Gastrocnemius medialis (tissue), 4 donors: ENCODE measurements at regions not wholly inside any gene's neighbourhood (a gene's known extent, or its start where the extent isn't known, plus 50 kb on each side); places are given as distances from the start of the nearest gene placed in this dataset.

Source experiments
- POLR2A ChIP-seq, 2 donors: fragments of 450-650 bp; IDR thresholded peaks; one replicate each; pipeline ENCODE4 v1.6.1; 2017; ENCODE audit warnings: antibody characterized with exemption in 2 of 2, mild to moderate bottlenecking in 2 of 2, moderate library complexity in 2 of 2
- TF ChIP-seq, protein P1 (sequence below), 5 experiments: fragments of 450-650 bp in 3 of 5; fragments of 200-600 bp in 2 of 5; sonication (generic) in 2 of 5; IDR thresholded peaks in 4 of 5; conservative IDR thresholded peaks in 1 of 5; 1 replicate in 4 of 5; 2 replicates in 1 of 5; pipeline ENCODE4 v1.5.1; 2016 to 2019; ENCODE audit warnings: antibody characterized with exemption in 5 of 5, mild to moderate bottlenecking in 3 of 5, moderate library complexity in 3 of 5

DNA sequence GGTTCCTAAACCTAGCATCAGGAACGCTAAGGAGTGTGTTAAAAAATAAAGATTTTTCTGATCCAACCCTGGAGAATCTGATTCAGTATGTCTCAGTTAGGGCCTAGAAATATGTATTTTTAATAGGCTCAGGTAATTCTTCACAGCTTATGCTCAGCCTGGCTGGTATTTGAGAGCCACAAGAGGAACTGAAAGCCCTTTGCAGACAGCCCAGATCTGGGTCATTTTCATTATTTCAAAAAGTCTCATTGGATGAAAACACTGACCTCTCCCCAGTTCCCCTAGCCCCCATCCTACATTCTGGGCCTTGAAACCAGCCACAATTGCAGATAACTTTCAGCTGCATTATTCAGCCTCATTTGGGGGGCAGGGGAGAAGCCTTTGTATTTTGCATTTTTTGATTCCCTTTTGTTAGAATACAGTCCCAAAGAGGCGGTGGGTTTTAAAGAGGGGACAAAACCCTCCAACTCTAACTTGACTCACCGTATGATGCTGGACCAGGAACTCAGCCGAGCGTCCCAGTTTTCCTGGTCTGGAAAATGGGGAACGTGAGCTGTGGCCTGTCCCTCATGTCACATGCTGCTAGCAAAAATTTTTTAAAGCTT, 66.0 kb upstream of the LARGE1 start:
- TF ChIP-seq, protein P1, sequence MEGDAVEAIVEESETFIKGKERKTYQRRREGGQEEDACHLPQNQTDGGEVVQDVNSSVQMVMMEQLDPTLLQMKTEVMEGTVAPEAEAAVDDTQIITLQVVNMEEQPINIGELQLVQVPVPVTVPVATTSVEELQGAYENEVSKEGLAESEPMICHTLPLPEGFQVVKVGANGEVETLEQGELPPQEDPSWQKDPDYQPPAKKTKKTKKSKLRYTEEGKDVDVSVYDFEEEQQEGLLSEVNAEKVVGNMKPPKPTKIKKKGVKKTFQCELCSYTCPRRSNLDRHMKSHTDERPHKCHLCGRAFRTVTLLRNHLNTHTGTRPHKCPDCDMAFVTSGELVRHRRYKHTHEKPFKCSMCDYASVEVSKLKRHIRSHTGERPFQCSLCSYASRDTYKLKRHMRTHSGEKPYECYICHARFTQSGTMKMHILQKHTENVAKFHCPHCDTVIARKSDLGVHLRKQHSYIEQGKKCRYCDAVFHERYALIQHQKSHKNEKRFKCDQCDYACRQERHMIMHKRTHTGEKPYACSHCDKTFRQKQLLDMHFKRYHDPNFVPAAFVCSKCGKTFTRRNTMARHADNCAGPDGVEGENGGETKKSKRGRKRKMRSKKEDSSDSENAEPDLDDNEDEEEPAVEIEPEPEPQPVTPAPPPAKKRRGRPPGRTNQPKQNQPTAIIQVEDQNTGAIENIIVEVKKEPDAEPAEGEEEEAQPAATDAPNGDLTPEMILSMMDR (IDR thresholded peaks at IDR 0.05 in 4 of 5, conservative IDR thresholded peaks at IDR 0.05 in 1 of 5): no peak
- no peak for TF ChIP-seq POLR2A (IDR thresholded peaks at IDR 0.05)
